MM.1S (cell line): ENCODE measurements at regions not wholly inside any gene's neighbourhood (a gene's known extent, or its start where the extent isn't known, plus 50 kb on each side); places are given as distances from the start of the nearest gene placed in this dataset.

ENCODE experiments used
- DNase-seq: peaks from one replicate; pipeline ENCODE4 v3.0.0-alpha.2; 2015
- H2AFZ ChIP-seq: fragments of 300-600 bp; sonication (generic); 2 replicates; pipeline ENCODE4 v1.6.0; 2016; ENCODE audit warnings: antibody characterized with exemption, low read length
- H3F3A ChIP-seq: fragments of 300-600 bp; sonication (generic); 2 replicates; pipeline ENCODE4 v1.6.1; 2016; ENCODE audit warnings: mild to moderate bottlenecking, antibody characterized with exemption, low read length, moderate library complexity, mixed read lengths; ENCODE audit not compliant: insufficient read depth
- H3K27ac ChIP-seq: fragments of 300-600 bp; sonication (generic); 2 replicates; pipeline ENCODE4 v1.5.1; 2016; ENCODE audit warnings: mild to moderate bottlenecking, low read length
- H3K27me3 ChIP-seq: fragments of 300-600 bp; sonication (generic); replicated peaks from 2 replicates; pipeline ENCODE4 v1.6.0; 2016; ENCODE audit warnings: low read length; ENCODE audit not compliant: insufficient read depth
- H3K36me3 ChIP-seq: fragments of 300-600 bp; sonication (generic); replicated peaks from 2 replicates; pipeline ENCODE4 v1.6.1; 2016; ENCODE audit warnings: mild to moderate bottlenecking, low read length, mixed read lengths; ENCODE audit not compliant: insufficient read depth
- H3K4me1 ChIP-seq: fragments of 300-600 bp; sonication (generic); 2 replicates; pipeline ENCODE4 v1.6.1; 2016; ENCODE audit warnings: low read length, mixed read lengths
- H3K4me2 ChIP-seq: fragments of 300-600 bp; sonication (generic); 2 replicates; pipeline ENCODE4 v1.6.0; 2016; ENCODE audit warnings: low read depth, low read length
- H3K4me3 ChIP-seq: fragments of 300-600 bp; sonication (generic); 2 replicates; pipeline ENCODE4 v1.5.1; 2016; ENCODE audit warnings: low read length, mixed read lengths
- H3K79me2 ChIP-seq: fragments of 300-600 bp; sonication (generic); 2 replicates; pipeline ENCODE4 v1.6.1; 2016; ENCODE audit warnings: mixed run types, low read length, mixed read lengths
- H3K9ac ChIP-seq: fragments of 300-600 bp; sonication (generic); 2 replicates; pipeline ENCODE4 v1.6.1; 2016; ENCODE audit warnings: low read length, mixed read lengths
- H3K9me2 ChIP-seq: fragments of 300-600 bp; sonication (generic); replicated peaks from 2 replicates; pipeline ENCODE4 v1.6.1; 2016; ENCODE audit warnings: mild to moderate bottlenecking, low read length, mixed read lengths; ENCODE audit not compliant: insufficient read depth
- H3K9me3 ChIP-seq: fragments of 300-600 bp; sonication (generic); replicated peaks from 2 replicates; pipeline ENCODE4 v1.6.1; 2016; ENCODE audit warnings: mild to moderate bottlenecking, low read length, mixed read lengths; ENCODE audit not compliant: insufficient read depth
- H4K20me1 ChIP-seq: fragments of 300-600 bp; sonication (generic); 2 replicates; pipeline ENCODE4 v1.6.1; 2016; ENCODE audit warnings: mild to moderate bottlenecking, low read length, moderate library complexity, mixed read lengths; ENCODE audit not compliant: insufficient read depth
- EZH2 ChIP-seq: fragments of 300-600 bp; sonication (generic); optimal IDR thresholded peaks from 2 replicates; pipeline ENCODE3; 2017; ENCODE audit warnings: low read depth, mild to moderate bottlenecking, antibody characterized with exemption, low read length, mixed read lengths
- EZH2phosphoT487 ChIP-seq: fragments of 300-600 bp; sonication (generic); IDR thresholded peaks from 2 replicates; pipeline ENCODE4 v1.6.1; 2018; ENCODE audit warnings: antibody characterized with exemption, low read length
- TF ChIP-seq, protein P1 (sequence below): fragments of 300-600 bp; sonication (generic); IDR thresholded peaks from 2 replicates; pipeline ENCODE4 v1.5.1; 2016; ENCODE audit warnings: antibody characterized with exemption, low read length, mixed read lengths

DNA sequence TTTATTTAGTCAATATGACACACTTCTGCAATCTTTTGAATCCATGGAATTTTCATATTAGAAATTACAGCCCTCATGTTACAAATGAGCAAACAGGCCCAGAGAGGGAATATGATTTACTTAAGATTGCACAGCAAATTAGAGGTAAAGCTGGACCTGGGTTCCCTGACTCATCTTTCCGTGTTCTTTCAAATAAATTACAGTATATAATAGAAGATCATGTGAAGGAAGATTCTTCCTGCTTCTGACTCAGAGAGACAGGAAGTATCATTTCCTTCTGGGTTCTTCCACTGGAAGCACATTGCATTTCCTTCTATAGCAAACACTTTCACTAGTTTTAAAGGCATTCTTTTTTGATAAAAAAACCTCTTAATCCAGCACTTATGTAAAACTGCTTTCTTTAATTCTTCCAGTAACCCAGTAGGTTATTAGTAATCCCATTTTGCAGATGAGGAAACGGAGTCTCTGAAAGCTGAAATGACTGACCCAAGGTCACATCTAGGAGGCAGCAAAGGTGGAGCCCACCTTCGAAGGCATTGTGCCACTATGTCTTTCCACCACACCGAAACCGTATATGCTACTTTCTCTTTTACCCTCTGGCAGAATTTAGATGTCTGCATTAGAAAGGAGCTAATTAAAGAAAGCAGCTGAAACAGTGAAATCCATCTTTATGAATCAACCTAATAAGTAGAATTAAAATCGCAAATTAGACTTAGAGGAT lies 566.7 kb upstream of the KLF4 start:
- no peak overlapping the region for H3K4me2 ChIP-seq
- H3F3A ChIP-seq, result no peaks in the 10 kb centered on the region
- no peaks in the 10 kb centered on the region for H3K36me3 ChIP-seq
- H3K4me1 ChIP-seq, result no peaks in the 10 kb centered on the region
- no peak overlapping the region for H3K9ac ChIP-seq
- no peak overlapping the region for H2AFZ ChIP-seq
- DNase-seq, result no peak
- TF ChIP-seq EZH2phosphoT487, result no peak
- no peak for TF ChIP-seq EZH2
- TF ChIP-seq, protein P1, sequence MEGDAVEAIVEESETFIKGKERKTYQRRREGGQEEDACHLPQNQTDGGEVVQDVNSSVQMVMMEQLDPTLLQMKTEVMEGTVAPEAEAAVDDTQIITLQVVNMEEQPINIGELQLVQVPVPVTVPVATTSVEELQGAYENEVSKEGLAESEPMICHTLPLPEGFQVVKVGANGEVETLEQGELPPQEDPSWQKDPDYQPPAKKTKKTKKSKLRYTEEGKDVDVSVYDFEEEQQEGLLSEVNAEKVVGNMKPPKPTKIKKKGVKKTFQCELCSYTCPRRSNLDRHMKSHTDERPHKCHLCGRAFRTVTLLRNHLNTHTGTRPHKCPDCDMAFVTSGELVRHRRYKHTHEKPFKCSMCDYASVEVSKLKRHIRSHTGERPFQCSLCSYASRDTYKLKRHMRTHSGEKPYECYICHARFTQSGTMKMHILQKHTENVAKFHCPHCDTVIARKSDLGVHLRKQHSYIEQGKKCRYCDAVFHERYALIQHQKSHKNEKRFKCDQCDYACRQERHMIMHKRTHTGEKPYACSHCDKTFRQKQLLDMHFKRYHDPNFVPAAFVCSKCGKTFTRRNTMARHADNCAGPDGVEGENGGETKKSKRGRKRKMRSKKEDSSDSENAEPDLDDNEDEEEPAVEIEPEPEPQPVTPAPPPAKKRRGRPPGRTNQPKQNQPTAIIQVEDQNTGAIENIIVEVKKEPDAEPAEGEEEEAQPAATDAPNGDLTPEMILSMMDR, result no peak
- no peak overlapping the region for H3K4me3 ChIP-seq
- H3K27me3 ChIP-seq, result no peaks in the 10 kb centered on the region
- no peaks in the 10 kb centered on the region for H3K9me3 ChIP-seq
- no peaks in the 10 kb centered on the region for H3K79me2 ChIP-seq
- H3K9me2 ChIP-seq, result no peaks in the 10 kb centered on the region
- no peaks in the 10 kb centered on the region for H4K20me1 ChIP-seq
- H3K27ac ChIP-seq, result no peak overlapping the region

DNA sequence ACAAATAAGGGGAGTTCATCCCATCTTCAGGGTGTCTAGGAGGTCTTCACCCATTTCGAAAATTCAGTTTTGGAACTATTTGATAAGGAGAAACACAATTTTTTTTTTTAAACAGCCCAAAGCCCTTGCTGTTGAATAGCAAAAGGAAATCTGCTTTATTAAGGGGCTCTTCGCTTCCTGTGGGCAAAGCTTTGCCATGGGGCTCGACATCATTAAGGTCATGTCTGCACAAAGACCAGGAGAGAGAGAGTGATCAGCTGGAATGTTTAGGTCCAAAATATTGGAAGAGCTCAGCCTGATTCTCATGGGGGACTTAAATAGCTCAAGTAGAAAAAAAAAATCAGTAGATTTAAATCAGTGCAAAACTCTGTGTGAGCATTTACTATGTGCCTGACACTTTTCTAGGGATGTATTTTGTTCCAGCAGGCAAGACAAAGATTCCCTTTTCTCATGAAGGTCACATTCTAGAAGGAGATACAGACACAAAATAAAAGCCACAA lies 564.6 kb upstream of the KLF4 start:
- Histone ChIP-seq H3K4me3 (no peak overlapping the region), H3K79me2 (no peaks in the 10 kb centered on the region), H3K27me3 (no peaks in the 10 kb centered on the region), H2AFZ (no peak overlapping the region), H3K4me1 (no peaks in the 10 kb centered on the region), H4K20me1 (no peaks in the 10 kb centered on the region), H3F3A (no peaks in the 10 kb centered on the region), H3K27ac (no peak overlapping the region), H3K9ac (no peak overlapping the region), H3K4me2 (no peak overlapping the region), H3K9me2 (no peaks in the 10 kb centered on the region), H3K9me3 (no peaks in the 10 kb centered on the region), H3K36me3 (no peaks in the 10 kb centered on the region)
- DNase-seq, result no peak
- TF ChIP-seq EZH2 (no peak), EZH2phosphoT487 (no peak)
- TF ChIP-seq, protein P1, result no peak

DNA sequence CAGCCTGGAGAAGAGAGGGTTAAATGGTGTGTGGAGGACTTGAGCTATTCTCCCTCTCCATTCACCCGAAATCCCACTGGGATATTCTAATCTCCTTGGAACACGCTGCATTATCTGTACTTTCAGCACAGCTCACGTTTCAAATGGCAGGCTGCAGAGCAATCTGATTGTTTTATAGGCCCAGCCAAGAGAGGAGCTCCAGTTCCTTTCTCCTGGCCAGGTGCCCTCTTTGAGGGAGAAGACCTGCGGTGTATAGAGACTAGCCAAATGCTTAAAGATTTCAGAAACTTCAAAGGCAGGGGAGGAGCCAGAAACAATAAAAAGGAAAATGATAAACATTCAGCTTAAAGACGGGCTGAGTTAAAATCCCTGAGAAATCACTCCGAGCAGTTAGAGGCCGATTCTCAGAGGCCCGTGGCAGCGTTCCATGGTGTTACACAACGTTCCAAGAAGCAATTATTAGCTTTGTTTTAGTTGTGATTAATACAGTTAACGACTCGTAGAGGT lies 564.0 kb upstream of the KLF4 start:
- H3K4me3 ChIP-seq, result no peak overlapping the region
- H3K4me2 ChIP-seq, result no peak overlapping the region
- H4K20me1 ChIP-seq, result no peaks in the 10 kb centered on the region
- H3K9ac ChIP-seq, result no peak overlapping the region
- DNase-seq, result no peak
- no peaks in the 10 kb centered on the region for H3K79me2 ChIP-seq
- no peaks in the 10 kb centered on the region for H3K9me3 ChIP-seq
- H3K36me3 ChIP-seq, result no peaks in the 10 kb centered on the region
- H3K27ac ChIP-seq, result no peak overlapping the region
- no peak overlapping the region for H2AFZ ChIP-seq
- H3K4me1 ChIP-seq, result no peaks in the 10 kb centered on the region
- no peak for TF ChIP-seq EZH2phosphoT487
- TF ChIP-seq EZH2, result no peak
- TF ChIP-seq, protein P1, result no peak
- H3F3A ChIP-seq, result no peaks in the 10 kb centered on the region
- H3K27me3 ChIP-seq, result no peaks in the 10 kb centered on the region
- H3K9me2 ChIP-seq, result no peaks in the 10 kb centered on the region
